HG03469 (cell line): ENCODE measurements at regions not wholly inside any gene's neighbourhood (a gene's known extent, or its start where the extent isn't known, plus 50 kb on each side); places are given as distances from the start of the nearest gene placed in this dataset.

Experiments
- ATAC-seq: cut with Tn5 transposase; IDR thresholded peaks from one replicate; pipeline ENCODE4 v1.9.1; 2021; ENCODE audit warnings: mild to moderate bottlenecking, moderate library complexity, moderate number of reproducible peaks; ENCODE audit not compliant: unreplicated experiment

DNA sequence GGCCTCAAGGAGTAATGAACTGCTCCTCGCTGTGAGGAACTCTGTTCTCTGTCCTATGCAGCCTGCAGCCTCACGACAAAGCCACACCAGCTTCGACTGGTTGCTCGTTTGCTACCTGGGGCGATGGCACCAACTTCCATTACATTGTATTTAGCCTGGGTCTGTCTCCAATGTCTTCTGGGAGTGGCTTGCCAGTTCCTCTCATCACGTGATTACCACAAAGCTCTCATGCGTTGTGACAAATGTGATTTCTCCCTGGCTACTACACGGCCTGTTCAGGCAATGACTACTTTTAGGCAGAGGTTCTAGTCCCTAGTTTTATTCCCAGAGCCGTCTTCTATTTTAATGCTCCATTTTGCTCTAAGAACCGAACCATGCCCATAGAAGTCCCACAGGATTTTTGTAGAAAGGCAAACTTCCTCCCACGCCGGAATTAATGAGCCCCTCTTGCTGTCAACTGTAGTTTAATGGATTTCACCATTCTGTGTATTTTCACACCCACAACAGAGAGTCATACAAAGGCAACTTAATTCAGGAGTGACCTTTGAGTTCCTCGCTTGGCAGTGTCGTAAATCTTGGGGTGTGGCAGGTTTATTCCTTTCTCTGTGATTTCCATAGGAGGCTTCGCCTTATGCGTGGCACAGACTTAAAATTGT is 351.9 kb downstream of the EFNB2 start:
- no peak for ATAC-seq

DNA sequence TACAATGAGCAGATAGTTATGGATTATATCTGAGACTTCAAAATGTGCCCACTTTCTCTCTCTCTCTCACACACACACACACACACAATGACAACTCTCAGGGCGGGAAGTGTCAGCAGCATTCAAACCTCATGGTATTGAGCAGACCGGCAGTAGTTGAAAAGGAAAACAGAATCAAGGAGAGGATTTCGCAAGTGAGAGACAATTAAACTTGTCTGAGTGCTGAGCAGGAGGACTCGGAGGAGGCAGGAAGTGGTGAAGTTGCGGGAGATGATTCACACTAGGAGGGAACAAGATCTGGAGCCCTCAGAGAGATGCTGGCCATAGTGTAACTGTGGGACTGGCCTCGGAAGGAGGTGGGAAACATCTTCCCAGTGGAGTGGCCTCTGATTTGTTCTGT is 353.1 kb downstream of the EFNB2 start:
- no peak for ATAC-seq

DNA sequence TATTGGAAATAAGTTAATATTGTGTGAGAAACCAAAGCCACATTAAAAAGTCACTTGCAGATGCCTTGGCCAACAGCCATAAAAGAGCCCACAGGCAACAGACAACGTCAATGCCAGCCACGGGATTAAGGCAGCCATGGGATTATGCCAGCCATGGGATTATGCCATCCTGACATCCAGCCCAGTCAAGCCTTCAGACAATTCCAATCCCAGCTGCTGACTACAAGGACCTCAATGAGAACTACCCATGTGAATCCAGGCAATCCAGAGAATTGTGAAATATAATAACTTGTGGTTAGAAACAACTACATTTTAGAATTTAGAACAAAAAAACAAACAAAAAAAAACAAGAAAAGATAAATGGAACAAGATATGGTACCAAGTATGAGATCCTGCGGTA is 356.6 kb downstream of the EFNB2 start:
- ATAC-seq = no peak

DNA sequence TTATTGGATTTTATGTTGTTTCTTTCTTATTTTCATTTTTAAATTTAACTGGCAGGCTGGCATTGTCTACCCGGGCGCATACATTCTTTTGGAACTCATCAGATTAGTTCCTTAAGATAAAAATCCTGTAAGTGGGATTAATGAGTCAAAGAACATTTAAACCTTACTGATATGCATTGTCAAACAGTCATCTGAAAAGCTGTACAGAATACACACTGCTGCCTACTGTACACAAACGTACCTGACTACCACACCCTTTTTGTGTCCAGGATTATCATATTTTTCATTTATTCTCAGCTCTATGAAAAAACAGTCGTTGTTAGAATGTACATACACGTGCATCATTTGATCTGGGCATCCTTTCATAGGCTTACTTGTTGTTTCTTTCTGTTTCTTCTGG is 358.3 kb downstream of the EFNB2 start:
- no peak for ATAC-seq

DNA sequence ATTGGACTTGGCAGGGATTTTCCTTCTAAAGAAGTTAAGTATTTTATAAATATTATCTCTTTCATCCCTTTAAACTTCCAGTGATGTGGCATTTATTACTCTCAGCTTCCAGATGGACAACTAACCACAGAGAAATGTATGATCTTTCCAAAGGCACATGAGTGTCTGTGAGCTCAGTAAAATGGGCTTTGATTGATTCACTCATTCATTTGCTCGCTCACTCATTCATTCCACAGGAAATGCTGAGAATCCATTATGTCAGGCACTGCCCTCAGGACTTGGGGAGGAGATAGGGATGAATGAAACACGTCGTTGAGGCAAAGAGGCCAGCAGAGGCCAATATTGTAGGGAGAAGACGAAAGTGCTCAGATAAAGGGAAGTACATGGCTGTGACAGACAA is 359.3 kb downstream of the EFNB2 start:
- ATAC-seq = no peak

DNA sequence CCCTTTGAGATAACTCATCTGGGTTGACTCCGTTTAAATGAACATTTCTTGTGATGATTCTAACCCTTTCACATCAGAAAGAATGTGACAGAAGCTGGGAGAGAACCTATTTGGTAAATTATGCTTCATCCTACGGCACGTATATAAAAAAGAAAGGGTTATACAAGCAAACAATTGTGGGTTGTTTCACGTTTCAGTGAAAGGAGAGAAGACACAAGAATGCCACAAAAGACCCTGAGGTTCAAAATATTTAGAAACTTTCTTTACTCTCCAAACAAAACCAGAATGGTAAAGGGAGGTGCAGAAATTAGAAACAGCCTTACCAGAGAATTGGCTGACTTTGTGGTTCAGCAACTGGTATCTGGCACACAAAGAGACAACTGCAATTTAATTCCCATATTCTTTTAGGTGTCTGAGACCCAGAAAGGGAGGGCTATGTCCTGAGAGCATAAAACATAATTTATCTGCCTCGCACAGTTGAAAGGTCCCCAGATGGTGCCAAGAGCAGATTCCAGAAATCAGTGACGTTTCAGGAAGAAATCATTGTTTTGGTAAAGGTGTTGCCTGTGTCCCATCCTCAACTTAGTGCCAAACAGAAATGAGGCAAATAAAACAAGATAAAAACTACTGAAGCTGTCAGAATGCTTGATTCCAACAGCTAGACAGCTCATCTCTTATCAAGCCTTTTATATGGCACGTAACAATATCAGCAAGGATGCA is 361.4 kb downstream of the EFNB2 start:
- ATAC-seq = no peak

DNA sequence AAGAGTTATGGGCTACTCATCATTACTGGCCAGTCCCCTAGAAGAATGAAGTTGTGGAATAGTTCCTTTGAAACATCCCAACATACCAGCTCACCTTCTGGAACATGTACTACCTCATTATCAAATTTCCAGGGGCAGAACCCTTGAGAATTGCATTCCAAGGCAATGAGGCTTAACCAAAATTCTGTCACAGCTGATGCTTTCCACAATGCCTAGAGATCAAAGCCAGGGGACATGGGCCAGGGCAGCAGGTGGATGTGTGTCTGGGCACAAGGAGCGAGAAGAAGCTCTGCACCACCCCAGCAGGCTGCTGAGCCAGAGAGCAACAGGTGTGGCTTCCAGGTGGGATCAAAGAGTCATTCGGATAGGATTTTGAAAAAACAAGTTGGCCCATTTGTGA is 362.1 kb downstream of the EFNB2 start:
- no peak for ATAC-seq

DNA sequence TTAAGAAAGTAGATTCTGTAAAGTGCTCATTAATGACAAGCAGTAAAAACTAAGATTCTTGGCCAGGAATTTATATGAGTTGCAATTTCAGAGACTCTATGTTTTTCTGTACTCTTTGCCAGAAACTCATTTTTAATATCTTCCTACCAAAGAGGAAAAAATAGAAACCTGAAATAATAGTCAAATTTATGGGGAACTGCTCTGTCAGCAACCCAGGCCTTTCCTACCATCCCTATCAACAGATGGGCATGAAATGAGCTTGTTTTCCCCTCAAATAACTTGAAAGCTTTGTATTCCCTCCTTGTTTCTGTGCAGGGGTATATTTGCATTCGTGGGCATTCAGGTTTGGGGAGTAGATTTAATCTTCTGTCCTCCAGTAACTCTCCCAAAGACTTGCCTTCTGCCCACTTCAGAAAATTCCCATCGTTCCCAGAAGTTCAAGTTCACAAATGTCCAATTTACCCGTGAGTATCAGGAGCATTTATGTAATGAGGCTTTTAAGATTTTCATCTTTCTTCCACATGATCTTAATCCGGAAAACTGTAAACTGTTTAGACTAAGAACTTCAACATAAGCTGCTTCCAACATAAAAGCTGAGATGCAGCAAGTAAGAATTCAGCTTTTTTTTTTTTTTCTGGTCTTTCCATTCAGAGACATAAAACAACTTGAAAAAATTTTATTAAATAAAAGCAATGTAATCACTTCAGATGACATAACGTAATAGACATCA is 363.1 kb downstream of the EFNB2 start:
- ATAC-seq = no peak

DNA sequence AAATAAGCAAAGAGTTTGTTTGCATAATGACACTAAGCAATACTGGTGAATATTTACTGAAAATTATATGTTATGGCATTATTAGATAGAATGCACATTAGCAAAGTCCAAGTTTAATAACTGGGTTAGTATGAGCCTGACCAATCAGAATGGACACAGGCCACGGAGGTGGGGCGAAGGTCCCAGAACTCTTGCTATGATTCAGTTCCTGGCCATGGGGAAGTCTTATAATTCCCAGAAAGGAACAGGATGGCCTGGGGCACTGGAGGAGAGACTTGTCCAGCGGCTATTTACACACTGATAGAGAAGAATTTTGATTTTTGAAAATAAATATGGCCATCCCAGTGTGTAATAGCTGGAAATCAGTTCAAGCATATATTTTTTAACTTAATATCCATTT is 372.0 kb downstream of the EFNB2 start:
- no peak for ATAC-seq

DNA sequence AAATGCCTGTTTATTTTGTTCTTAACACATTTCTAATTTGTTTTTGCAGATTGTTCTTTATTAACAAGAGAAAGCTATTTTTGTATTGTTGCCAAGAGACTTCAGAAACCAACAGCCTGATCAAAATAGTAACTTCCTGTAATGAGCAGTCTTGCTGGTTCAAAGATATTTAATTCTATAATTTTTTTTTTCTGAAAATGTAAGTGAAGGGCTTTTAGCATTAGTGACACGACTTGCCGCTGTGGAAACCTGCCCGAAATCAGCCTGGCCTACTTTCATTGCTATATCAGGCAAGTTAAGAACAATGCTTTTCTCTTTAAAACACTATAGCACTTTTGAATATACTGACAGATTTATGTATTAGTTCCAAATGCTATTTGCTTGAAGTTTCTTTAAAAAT is 374.3 kb downstream of the EFNB2 start:
- no peak for ATAC-seq

DNA sequence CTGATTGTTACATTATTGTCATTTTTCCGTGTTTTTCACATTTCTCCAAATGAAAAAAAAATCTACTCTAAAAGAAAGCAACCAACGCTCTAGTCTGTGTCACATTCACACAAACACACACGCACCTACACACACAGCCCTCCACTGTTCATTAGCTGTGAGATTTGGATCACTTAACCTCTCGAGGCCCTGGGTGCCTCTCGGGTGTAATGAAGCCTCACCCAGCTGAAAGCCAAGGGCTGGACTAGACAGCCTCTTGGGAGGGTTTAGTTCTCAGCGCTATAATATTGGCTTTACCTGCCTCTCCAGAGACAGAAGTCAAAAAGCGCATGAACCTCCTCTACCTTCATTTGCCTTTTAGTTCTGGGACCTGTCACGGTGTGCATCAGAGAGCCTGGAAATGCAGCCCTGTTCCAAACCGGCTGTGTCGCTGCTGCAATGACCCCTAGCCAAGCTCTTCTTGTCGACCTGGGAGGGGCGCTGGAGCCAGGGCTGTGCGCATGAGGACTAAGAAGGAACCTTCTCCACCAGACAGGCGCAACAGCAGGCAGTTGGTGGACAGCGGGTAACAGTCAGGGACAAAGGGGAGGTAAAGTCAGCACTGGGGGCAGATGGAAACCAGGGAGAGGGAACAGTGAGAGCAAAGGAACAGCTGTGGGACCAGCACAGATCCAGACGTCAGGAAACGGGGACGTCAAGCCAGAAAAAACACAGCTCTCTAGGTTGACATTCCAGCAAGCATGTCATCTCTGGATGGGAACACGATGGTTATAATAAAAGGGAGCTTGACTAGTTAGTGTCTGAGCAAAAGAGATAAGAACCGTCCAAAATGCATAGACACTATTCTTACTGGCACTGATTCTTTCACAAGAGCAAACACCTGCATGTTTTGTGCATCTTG is 375.9 kb downstream of the EFNB2 start:
- ATAC-seq = no peak

DNA sequence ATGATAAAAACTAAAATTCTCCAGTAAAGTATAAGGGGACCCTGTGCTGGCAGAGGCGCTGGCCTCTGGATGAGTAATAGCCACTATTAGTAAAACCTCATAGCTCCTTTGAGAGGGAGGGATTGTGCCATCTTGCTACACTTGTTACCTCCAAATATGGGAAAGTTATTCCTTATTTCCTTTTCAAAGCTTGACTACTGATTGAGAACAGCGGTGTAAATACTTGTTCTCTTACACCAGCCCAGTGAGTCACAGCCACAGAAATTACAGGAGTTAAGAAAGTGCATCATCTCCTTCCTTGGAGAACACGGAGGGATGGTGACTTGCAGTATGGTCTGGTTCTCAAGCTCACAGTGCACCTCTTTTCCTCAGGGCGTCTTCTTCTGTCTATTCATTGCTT is 379.0 kb downstream of the EFNB2 start:
- ATAC-seq = no peak

DNA sequence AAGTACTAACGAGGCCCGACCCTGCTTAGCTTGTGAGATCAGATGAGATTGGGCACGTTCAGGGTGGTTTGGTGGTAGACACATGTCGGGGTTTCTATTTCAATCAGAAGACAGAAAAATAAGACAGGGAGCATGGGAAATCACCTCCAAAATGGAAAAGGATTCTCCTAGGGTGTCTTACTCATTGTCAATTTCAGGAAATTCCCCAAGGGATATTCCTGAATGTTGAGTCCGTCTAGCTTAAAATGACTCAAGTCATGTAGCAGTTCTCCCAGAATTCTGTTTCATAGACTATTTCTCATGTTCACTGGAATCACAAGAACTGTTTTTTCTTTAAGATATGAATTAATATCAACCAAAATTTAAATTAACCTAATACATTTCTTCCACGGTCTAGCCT is 380.1 kb downstream of the EFNB2 start:
- ATAC-seq = no peak

DNA sequence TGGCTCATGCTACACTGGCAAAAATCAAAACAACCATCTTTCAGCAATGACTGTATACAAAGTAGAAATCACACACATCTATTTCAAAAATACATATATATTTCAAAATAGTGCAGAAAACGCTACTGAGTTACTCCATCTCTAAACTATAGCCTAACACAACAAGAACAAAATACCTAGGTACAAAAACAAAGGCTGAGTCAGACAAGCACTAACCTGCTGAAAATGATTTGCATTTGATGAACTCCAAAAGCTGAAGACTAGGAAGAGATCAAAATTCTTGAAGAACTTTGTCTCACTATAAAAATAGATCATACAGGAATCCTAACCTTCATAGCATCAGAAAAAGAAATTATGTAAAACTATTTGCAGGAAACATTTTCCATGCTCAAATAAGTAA is 381.6 kb downstream of the EFNB2 start:
- no peak for ATAC-seq

DNA sequence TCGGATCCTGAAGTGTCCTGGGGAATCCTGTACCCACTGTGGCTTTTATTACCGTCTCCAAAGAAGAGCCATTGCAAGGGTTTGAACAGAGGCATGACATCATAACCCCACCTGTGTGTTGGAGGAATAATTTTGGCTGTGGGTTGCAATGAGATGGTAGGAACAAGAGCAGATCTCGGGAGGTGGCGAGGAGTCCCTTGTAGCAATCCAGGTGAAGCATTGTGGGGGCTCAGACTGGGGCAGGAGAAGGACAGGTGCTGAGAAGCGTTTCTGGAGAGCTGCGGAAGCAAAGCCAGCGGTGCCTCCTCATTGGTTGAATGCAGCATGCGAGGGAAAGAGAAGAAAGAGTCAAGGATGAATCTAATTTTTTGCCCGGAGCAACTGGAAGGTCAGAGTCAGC is 382.4 kb downstream of the EFNB2 start:
- no peak for ATAC-seq

DNA sequence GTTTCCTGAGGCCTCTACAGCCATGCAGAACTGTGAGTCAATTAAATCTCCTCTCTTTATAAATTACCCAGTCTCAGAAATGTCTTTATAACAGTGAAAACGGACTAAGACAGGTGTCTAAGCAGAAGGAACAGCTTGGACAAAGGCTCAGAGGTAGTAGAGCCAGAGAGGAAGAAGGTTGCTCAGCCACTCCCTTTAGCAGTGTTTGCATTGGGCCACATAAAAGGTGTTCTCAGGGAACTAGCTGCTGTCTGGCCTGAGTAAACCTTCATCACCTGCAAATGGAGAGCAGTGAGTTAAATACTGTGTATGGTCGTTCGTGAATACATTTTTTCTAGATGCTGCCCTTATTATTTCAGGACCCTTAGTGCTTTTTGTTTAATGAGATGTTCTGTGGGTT is 383.4 kb downstream of the EFNB2 start:
- no peak for ATAC-seq

DNA sequence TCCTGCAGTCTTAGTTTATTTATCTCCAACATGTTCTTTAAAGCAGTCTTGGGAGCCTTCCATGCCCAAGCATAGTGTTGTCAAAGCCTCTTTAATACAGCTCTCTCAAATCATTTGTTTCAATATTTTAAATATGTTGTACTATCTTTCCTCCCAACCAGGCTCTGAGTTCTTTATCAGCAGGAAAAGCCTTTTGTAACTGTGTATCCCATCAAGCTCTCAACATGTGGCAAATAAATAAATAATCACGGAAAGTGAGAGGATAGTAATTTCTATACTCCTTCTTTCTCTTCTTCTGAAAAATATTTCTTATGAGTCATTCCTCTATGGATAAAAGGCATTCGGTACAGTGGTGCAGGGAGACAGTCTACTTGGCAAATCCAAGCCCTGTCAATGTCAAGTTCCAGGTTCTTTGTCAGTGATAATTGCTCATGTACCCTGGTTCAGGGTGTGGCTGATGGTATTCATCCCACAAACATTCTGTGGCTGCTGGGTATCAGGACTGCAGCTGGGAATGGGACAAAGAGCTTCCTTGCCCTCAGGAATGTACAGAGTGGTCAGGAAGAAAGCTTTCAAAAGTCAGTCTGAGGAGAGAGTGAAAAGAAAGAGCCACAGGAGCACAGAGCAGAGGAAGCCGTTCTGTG is 384.3 kb downstream of the EFNB2 start:
- no peak for ATAC-seq

DNA sequence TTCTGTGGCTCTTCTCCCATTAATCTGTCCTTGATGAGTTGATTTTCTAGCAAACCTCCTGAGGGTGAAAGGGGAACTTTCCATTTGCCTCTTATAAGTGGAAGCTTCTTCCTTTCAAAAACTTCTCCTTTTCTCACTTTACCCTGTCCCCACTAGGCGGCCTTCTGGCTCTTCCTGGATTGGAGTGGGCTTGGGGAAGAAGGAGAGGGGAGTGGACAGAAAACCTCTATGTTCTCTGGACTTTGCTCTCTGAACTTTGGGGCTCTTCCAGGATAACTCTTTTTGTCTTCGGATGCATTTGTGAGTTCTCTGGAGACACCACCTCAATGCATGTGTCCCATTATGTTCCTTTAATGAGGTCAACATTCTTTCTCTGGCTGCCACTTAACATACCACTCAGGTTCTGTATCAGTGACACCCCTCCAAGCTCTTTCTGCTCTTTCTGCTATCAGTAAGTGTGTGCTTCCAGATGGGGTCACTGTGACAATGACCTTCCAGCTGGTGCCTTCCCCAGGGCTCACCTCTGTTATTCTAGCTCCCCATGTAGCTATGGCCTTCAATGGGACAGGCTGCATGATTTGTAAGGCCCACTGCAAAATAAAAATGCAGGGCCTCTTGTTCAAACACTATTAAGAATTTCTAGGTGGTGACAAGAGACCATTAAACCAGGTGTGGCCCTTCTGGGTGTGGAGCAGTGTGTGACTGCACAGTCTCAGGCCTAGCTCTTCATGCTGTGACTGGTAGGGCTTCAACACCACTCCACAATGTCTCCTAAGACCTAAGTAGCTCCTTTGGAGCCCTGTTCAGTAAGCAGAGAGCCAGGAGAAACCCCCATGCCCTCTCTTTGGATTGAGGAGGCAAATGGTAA is 389.2 kb downstream of the EFNB2 start:
- no peak for ATAC-seq

DNA sequence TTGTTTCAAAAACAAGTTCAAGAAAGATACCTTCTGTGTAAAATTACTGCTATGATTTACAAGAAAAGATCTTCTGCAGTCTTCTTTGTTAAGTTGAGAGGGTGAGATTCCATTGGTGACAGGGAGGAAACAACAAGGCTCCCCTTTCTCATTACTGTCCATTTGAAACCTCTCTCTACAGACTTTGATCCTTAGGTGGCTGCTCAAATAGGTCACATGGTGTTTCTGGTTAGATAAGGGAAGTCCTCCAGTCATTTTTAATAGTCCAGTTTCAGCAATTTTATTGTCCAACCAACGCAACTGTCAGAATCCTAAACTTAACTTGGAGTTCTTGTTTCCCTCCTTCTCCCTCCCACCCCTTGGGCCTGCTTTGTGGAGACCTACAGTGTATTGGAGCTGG is 390.4 kb downstream of the EFNB2 start:
- no peak for ATAC-seq
